ENCODE measurements at regions not wholly inside any gene's neighbourhood (a gene's known extent, or its start where the extent isn't known, plus 50 kb on each side); places are given as distances from the start of the nearest gene placed in this dataset.

DNA sequence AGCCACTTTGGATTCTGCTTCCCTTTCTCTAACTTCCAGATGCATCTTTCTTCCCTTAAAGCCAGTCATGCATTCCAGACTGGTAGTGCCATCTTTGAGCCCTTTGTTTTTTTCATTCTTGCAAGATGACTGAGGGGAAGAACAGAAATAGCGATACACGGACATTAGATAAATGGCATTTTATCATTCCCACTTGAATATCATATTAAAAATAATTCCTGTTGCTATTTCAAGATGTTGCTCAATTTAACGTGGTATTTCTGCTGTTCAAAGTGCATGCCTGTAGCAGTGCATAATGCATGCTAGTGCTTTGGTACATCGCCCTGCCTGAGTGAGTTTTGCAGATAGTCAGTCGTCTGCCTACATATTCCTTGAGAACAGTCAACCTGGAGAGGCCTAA is 140.6 kb upstream of the FRY start:
- H3K27ac ChIP-seq (ENCODE audit: low read depth, low read length) = peak overlapping the region; percentile 32
- H3K4me3 ChIP-seq (ENCODE audit: low read depth in 1 of 5, low read length in 5 of 5) = no peak overlapping the region
- peaks cover 8 to 50% (median 46%) of the 10 kb centered on the region in 5 donors for H3K4me1 ChIP-seq (ENCODE audit: control insufficient read depth in 5 of 5, insufficient read depth in 5 of 5, low read length in 5 of 5)
- no peaks in the 10 kb centered on the region for H3K36me3 ChIP-seq (ENCODE audit: control insufficient read depth in 5 of 5, insufficient read depth in 5 of 5, low read length in 5 of 5)
- H3K27me3 ChIP-seq (ENCODE audit: control insufficient read depth in 5 of 5, insufficient read depth in 4 of 5, low read length in 5 of 5) = no peaks in the 10 kb centered on the region
- H3K9me3 ChIP-seq (ENCODE audit: control insufficient read depth in 5 of 5, low read length in 5 of 5) = no peaks in the 10 kb centered on the region
- no peak overlapping the region for H3K9ac ChIP-seq (ENCODE audit: low read length in 5 of 5)

DNA sequence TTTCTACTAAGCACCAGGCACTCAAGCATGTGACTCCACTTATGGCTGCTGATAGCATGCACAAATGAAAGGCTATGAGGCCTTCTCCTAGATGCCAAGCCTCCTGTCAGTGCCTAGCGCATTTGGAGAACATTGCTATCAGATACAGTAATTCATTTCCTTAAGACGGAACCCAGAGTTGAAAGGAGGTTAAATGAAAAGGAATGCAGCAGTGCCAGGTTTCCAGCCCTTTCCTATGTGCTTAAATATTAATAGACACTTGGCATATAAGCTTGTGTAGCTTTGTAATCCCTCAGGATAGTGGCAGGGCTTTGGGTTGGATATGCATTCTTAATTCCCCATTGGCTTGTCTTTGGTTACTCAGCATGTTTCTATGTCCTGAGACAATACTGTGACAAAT is 140.1 kb upstream of the FRY start:
- Histone ChIP-seq H3K27me3 (ENCODE audit: control insufficient read depth in 5 of 5, insufficient read depth in 4 of 5, low read length in 5 of 5) (no peaks in the 10 kb centered on the region), H3K9me3 (ENCODE audit: control insufficient read depth in 5 of 5, low read length in 5 of 5) (no peaks in the 10 kb centered on the region), H3K36me3 (ENCODE audit: control insufficient read depth in 5 of 5, insufficient read depth in 5 of 5, low read length in 5 of 5) (no peaks in the 10 kb centered on the region), H3K4me1 (ENCODE audit: control insufficient read depth in 5 of 5, insufficient read depth in 5 of 5, low read length in 5 of 5) (peaks cover 8 to 50% (median 46%) of the 10 kb centered on the region in 5 donors), H3K9ac (ENCODE audit: low read length in 5 of 5) (no peak overlapping the region), H3K4me3 (ENCODE audit: low read depth in 1 of 5, low read length in 5 of 5) (no peak overlapping the region), H3K27ac (ENCODE audit: low read depth, low read length) (peak overlapping the region; percentile 32)

- peaks cover 9 to 44% (median 40%) of the 10 kb centered on the region in 5 donors for H3K4me1 ChIP-seq (ENCODE audit: control insufficient read depth in 5 of 5, insufficient read depth in 5 of 5, low read length in 5 of 5)
- H3K27me3 ChIP-seq (ENCODE audit: control insufficient read depth in 5 of 5, insufficient read depth in 4 of 5, low read length in 5 of 5) = no peaks in the 10 kb centered on the region
- peak overlapping the region; percentile 16 for H3K27ac ChIP-seq (ENCODE audit: low read depth, low read length)
- no peak overlapping the region for H3K4me3 ChIP-seq (ENCODE audit: low read depth in 1 of 5, low read length in 5 of 5)
- no peak overlapping the region for H3K9ac ChIP-seq (ENCODE audit: low read length in 5 of 5)
- no peaks in the 10 kb centered on the region for H3K36me3 ChIP-seq (ENCODE audit: control insufficient read depth in 5 of 5, insufficient read depth in 5 of 5, low read length in 5 of 5)
- no peaks in the 10 kb centered on the region for H3K9me3 ChIP-seq (ENCODE audit: control insufficient read depth in 5 of 5, low read length in 5 of 5)
These were observed 136.6 kb upstream of the FRY start for GRCh38 chr13:31894931-31895330.

- Histone ChIP-seq H3K27ac (ENCODE audit: low read depth, low read length) (peak overlapping the region; percentile 73), H3K4me3 (ENCODE audit: low read depth in 1 of 5, low read length in 5 of 5) (no peak overlapping the region), H3K9me3 (ENCODE audit: control insufficient read depth in 5 of 5, low read length in 5 of 5) (no peaks in the 10 kb centered on the region), H3K27me3 (ENCODE audit: control insufficient read depth in 5 of 5, insufficient read depth in 4 of 5, low read length in 5 of 5) (no peaks in the 10 kb centered on the region), H3K4me1 (ENCODE audit: control insufficient read depth in 5 of 5, insufficient read depth in 5 of 5, low read length in 5 of 5) (peaks cover 9 to 44% (median 38%) of the 10 kb centered on the region in 5 donors), H3K36me3 (ENCODE audit: control insufficient read depth in 5 of 5, insufficient read depth in 5 of 5, low read length in 5 of 5) (no peaks in the 10 kb centered on the region), H3K9ac (ENCODE audit: low read length in 5 of 5) (no peak overlapping the region)
These were observed 135.9 kb upstream of the FRY start for GRCh38 chr13:31895691-31896090.

DNA sequence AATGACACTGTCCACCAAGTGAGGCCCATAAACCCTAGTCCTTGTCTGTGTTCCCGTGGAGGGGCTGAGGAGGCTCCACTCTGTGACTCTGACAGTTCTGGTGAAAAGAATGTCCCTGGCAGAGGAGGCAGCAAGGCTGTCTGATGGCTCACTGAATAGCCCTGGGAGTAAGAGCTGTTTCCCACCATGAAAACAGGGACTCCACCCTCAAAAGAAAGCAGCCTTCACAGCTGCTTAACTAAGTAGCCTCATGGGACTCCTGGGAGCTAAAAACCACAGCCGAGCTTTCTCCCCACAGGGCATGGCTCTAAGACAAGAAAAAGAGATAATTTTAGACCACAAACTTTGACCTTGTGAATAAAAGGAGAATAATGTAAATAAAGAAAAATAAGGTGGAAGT is 135.1 kb upstream of the FRY start:
- Histone ChIP-seq H3K4me3 (ENCODE audit: low read depth in 1 of 5, low read length in 5 of 5) (peak overlapping the region in 1 of 5 donors; percentile 22), H3K4me1 (ENCODE audit: control insufficient read depth in 5 of 5, insufficient read depth in 5 of 5, low read length in 5 of 5) (peaks cover 9 to 37% (median 30%) of the 10 kb centered on the region in 5 donors), H3K36me3 (ENCODE audit: control insufficient read depth in 5 of 5, insufficient read depth in 5 of 5, low read length in 5 of 5) (no peaks in the 10 kb centered on the region), H3K27ac (ENCODE audit: low read depth, low read length) (peak overlapping the region; percentile 73), H3K9me3 (ENCODE audit: control insufficient read depth in 5 of 5, low read length in 5 of 5) (no peaks in the 10 kb centered on the region), H3K9ac (ENCODE audit: low read length in 5 of 5) (peak overlapping the region in 2 of 5 donors; percentile 49 to 52), H3K27me3 (ENCODE audit: control insufficient read depth in 5 of 5, insufficient read depth in 4 of 5, low read length in 5 of 5) (no peaks in the 10 kb centered on the region)

GRCh38 chr13:31898378-31899071 is 133.0 kb upstream of the FRY start:
- Histone ChIP-seq H3K4me1 (ENCODE audit: control insufficient read depth in 5 of 5, insufficient read depth in 5 of 5, low read length in 5 of 5) (peaks cover 5 to 33% (median 24%) of the 10 kb centered on the region in 5 donors), H3K9ac (ENCODE audit: low read length in 5 of 5) (no peak overlapping the region), H3K27me3 (ENCODE audit: control insufficient read depth in 5 of 5, insufficient read depth in 4 of 5, low read length in 5 of 5) (no peaks in the 10 kb centered on the region)

DNA sequence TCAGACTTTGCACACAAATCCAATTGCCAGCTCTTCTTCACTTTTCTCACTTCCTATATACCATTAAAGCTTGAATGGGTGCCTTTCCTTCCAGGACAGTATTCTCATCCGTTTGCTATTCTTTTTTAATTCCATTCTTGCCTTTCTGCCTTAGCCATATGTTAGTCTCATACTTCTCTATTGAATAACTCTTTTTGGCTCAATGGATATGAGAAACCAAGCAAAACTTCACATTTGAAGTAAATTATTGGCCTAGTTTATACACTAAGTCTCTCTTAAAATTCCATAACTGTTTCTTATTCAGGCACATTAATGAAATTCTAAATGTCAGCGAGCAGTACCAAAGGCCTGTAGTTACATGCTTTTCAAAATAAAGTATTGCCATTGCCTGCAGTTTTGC is 129.6 kb upstream of the FRY start:
- Histone ChIP-seq H3K27me3 (ENCODE audit: control insufficient read depth in 5 of 5, insufficient read depth in 4 of 5, low read length in 5 of 5) (no peaks in the 10 kb centered on the region), H3K9me3 (ENCODE audit: control insufficient read depth in 5 of 5, low read length in 5 of 5) (no peaks in the 10 kb centered on the region), H3K4me3 (ENCODE audit: low read depth in 1 of 5, low read length in 5 of 5) (no peak overlapping the region), H3K27ac (ENCODE audit: low read depth, low read length) (no peak overlapping the region), H3K9ac (ENCODE audit: low read length in 5 of 5) (no peak overlapping the region), H3K4me1 (ENCODE audit: control insufficient read depth in 5 of 5, insufficient read depth in 5 of 5, low read length in 5 of 5) (peaks cover 0 to 15% (median 10%) of the 10 kb centered on the region in 5 donors), H3K36me3 (ENCODE audit: control insufficient read depth in 5 of 5, insufficient read depth in 5 of 5, low read length in 5 of 5) (no peaks in the 10 kb centered on the region)

More at GRCh38 chr13:31898378-31899071, 133.0 kb upstream of the FRY start:
- Histone ChIP-seq H3K4me3 (ENCODE audit: low read depth in 1 of 5, low read length in 5 of 5) (no peak overlapping the region), H3K36me3 (ENCODE audit: control insufficient read depth in 5 of 5, insufficient read depth in 5 of 5, low read length in 5 of 5) (no peaks in the 10 kb centered on the region), H3K9me3 (ENCODE audit: control insufficient read depth in 5 of 5, low read length in 5 of 5) (no peaks in the 10 kb centered on the region), H3K27ac (ENCODE audit: low read depth, low read length) (no peak overlapping the region)

DNA sequence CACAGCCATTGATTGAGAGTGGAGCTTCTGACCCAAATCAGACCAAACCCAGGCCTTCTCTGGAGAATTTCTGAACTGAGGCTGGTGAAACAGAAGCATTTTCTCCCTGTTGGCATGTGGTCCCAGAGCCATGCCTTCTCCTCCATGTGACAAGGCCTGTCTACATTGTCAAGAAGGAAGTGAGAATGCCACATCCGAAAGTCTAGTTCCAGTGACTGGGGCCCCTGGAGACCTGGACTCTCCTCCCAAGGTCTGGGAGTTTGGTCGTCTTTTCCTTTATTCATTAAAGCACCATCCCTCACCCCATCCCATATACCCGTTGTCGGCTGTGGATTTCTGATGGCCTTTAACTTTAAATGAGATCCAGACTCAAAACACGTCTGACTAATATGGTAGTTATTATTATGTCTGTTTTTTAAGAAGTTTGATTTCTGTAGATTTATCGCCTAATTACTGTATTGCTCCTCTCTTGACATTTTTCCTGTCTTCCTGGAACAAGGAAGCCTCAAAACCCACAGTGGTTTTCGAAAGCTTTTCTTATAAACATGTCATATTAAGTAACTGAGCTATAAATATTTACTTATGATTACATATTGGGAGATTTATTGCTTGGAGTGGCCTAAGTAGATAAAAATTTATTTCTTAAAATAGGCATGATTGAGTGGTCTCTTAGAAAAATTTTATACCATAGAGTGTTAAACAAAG is 128.3 kb upstream of the FRY start:
- Histone ChIP-seq H3K9me3 (ENCODE audit: control insufficient read depth in 5 of 5, low read length in 5 of 5) (no peaks in the 10 kb centered on the region), H3K36me3 (ENCODE audit: control insufficient read depth in 5 of 5, insufficient read depth in 5 of 5, low read length in 5 of 5) (no peaks in the 10 kb centered on the region), H3K4me3 (ENCODE audit: low read depth in 1 of 5, low read length in 5 of 5) (no peak overlapping the region), H3K27ac (ENCODE audit: low read depth, low read length) (no peak overlapping the region), H3K27me3 (ENCODE audit: control insufficient read depth in 5 of 5, insufficient read depth in 4 of 5, low read length in 5 of 5) (no peaks in the 10 kb centered on the region), H3K9ac (ENCODE audit: low read length in 5 of 5) (no peak overlapping the region), H3K4me1 (ENCODE audit: control insufficient read depth in 5 of 5, insufficient read depth in 5 of 5, low read length in 5 of 5) (peaks cover under 1 to 8% (median 6%) of the 10 kb centered on the region in 5 donors)

GRCh38 chr13:31904941-31905824 is 126.4 kb upstream of the FRY start:
- H3K4me1 ChIP-seq (ENCODE audit: control insufficient read depth in 5 of 5, insufficient read depth in 5 of 5, low read length in 5 of 5) = peaks cover 7 to 25% (median 22%) of the 10 kb centered on the region in 5 donors

More at GRCh38 chr13:31904941-31905824, 126.4 kb upstream of the FRY start:
- Histone ChIP-seq H3K36me3 (ENCODE audit: control insufficient read depth in 5 of 5, insufficient read depth in 5 of 5, low read length in 5 of 5) (no peaks in the 10 kb centered on the region), H3K27me3 (ENCODE audit: control insufficient read depth in 5 of 5, insufficient read depth in 4 of 5, low read length in 5 of 5) (no peaks in the 10 kb centered on the region), H3K9me3 (ENCODE audit: control insufficient read depth in 5 of 5, low read length in 5 of 5) (no peaks in the 10 kb centered on the region), H3K4me3 (ENCODE audit: low read depth in 1 of 5, low read length in 5 of 5) (no peak overlapping the region), H3K9ac (ENCODE audit: low read length in 5 of 5) (no peak overlapping the region), H3K27ac (ENCODE audit: low read depth, low read length) (no peak overlapping the region)
